ENCODE measurements at regions not wholly inside any gene's neighbourhood (a gene's known extent, or its start where the extent isn't known, plus 50 kb on each side); places are given as distances from the start of the nearest gene placed in this dataset.

DNA sequence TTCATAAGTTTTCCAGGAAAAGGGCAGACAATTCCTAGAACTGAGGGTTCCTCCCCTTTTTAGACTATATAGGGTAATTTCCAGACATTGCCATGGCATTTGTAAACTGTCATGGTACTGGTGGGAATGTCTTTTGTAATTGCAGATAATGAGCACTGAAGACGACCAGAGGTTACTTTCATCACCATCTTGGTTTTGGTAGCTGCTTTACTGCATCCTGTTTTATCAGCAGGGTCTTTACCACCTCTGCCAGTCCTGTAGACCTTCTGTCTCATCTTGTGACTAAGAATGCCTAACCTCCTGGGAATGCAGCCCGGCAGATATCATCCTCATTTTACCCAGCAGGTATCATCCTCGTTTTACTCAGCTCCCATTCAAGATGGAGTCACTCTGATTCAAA lies 583.9 kb upstream of the KLHL29 start:
- no peak for DNase-seq

DNA sequence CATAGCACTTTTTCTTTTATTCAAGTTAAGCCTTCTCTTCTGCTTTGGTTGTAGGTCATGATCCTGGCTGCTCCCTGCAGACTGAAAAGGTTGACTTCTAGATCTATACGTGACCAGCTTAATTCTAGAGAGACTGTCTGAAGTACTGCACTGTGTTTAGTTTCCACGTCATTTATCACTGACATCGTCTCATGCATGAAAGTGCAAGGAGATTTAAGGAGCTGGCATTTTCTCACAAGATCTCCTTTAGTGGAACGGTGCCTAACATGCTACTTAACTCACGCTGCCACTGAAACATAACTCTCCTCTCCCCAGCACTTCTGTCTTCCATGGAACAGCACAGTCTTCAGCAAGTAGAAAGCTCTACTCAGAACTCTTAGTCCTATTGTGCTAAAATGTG lies 583.0 kb upstream of the KLHL29 start:
- DNase-seq = no peak

DNA sequence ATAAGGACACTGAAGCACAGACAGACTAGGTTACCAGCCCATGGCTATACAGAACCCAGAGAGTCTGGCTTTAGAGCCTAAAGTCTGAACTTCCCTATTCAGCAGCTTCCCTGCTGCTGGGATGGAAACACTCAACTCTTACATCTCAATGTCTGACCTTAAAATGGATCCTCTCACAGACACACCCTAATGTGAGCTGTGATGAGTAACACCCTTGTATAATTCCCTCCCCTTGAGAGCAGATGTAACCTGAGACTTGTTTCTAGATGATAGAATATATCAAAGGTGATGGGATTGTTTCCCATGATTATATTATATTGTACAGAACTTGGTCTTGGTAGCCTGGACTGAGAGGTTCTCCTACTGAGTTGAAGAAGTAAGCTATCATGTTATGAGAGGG lies 577.1 kb upstream of the KLHL29 start:
- DNase-seq = no peak

DNA sequence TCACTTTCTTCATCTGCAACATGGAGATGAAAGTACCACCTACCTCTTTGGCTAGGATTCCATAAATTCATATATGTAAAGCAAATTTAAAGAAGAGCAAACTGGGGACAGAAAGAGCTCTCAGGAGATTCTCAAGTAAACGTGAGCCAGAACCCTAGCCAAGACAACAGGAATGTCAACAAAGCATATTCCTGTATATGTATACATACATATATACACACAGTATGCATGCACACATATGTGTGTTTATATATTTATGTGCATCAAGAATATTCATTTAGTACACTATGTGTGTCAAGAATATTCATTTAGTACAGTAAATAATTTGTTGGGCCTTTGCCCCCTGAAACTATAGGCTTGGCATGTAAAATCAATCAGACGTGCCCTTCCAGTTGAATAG lies 574.4 kb upstream of the KLHL29 start:
- no peak for DNase-seq

DNA sequence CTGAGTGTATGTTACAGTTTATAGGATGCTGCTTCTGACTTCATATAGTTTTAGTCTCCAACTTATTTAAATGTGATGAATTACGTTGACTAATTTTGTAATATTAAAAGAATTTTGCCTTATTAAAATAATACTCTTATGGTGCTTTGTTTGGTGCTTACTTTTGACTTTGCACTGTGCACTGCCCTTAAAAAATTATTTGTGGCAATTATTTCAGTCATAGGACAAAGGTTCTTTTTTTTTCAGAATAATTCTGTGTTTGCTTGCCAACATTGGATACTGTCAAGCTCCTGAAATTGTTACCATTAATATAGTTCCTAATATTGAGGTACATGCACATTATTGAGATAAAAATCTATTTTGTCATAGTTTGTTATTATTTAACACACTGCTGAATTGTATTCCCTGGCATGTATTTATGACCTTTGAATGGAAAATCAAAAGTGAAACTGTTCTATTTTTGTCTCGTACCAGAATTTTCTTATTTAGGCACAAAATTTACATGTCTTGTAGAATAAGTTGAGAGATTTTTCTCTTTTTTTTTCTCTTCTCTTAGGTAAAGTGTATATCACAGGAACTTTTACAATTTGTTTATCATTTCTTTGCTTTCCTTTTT lies 572.8 kb upstream of the KLHL29 start:
- no peak for DNase-seq

DNA sequence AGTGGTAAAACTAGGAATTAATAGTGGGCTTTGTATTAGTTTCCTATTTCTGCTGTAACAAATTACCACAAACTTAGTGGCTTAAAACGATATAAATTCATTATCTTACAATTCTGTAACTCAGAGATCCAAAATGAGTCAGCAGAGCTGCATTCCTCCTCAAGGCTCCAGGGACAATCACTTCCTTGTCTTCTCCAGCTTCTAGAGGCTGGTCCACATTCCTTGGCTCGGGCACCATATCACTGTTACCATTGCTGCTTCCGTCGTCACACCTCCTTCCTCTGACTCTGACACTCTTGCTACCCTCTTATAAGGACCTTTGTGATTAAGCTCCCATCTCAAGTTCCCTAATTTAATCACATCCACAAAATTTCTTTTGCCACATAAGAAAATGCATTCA lies 567.8 kb upstream of the KLHL29 start:
- no peak for DNase-seq

DNA sequence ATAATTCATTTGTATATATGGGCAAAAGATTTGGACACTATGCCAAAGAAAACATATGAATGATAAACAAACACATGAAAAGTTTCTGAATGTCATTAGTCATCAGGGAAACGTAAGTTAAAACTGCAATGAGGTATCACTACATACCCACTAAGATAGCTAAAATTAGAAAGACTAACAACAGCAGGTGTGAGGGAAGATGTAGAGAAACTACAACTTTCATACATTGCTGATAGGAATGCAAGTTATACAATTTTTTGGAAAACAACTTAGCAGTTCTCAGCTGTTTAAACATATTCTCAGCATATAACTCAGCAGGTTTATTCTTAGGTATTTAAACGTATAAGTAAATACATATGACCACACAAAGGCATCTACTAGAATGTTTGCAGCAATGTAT lies 563.5 kb upstream of the KLHL29 start:
- DNase-seq = no peak

DNA sequence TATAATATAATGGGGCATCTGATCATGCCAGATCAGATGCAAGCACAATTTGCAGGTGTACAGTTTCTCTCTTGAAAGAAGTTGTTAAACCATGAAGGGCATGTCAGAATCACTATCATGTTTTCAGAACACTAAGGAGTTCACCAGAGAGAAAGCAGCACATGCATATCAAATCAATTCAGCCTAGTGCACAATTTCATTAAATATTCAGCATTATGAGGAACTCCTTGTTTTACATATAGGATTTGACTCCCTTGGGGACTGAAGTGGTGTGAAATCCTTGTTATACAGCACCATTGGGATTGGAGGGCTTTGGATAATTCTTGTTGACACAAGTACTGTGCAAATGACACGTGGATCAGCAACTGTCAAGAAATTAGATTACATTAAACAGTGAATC lies 562.1 kb upstream of the KLHL29 start:
- no peak for DNase-seq

DNA sequence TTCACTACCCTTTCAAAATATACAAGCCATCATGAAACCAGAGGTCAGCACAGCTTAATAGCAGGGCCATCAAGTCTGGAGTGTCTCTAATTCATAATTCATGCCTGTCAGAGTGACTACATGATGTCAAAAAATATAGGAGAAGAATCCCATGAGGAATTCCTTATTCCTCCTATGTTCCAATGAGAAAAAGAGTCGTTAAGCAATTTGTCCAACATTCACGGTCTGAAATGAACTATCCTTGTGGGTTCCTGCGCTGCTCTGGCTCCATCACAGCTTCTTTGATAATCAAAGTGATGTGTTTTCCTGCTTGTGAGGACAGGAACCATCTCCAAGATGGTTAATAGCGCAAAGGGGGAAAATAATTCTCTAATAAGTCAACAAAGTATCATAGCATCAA lies 560.4 kb upstream of the KLHL29 start:
- DNase-seq = no peak

DNA sequence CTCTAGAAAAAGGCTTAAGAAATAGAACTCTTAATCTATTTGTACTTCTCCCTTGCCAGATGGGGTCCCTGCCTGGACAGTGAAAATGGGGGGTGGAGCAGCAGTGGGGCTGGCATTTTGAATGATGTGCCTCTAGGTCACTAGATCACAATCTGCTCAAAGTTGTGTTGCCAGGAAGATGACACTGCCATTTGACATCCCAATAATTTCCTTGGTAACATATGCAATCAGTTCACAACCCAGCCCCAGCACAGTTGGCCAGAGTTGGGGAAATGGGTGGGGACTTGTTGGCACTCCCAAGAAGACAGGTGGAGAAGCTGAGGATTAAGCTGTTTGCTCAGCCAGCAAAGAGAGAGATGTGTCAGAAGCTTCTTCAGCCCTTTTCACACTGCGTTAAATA lies 558.3 kb upstream of the KLHL29 start:
- no peak for DNase-seq

DNA sequence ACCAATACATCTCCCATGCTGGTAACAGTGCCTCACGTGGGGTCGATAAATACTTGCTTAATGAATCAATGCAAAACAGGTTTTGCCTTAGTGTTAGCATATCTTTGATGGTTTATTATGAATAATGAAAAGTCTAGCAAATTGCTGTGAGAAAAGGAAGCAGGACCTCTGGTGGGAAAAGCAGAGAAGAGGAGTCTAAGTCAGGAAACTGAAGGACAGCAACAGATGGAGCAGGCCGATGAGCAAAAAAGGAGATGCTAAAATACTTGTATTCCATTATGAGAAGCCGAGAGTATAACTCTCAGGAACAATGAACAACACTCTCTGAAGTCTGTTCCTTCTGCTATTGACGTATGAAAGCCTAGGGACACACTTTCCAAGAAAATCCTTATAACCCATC lies 555.2 kb upstream of the KLHL29 start:
- no peak for DNase-seq

DNA sequence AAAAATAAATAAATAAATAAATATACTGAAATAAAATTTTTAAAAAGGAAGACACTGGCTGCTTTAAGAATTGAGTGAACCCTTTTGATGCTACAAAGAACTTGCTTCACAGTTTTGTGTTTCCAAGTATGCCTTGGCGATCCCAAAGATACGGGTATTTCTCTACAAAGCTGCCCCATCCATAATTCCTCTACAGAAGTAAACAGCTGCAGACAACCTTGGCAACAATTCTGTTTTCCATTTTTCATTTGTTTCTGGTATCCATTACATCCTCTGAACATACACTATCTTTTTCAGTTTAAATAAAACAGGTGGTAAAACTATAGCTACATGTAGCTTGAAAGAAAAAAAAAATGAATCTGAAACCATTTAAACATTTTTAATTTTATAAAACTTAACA lies 552.8 kb upstream of the KLHL29 start:
- DNase-seq = no peak

DNA sequence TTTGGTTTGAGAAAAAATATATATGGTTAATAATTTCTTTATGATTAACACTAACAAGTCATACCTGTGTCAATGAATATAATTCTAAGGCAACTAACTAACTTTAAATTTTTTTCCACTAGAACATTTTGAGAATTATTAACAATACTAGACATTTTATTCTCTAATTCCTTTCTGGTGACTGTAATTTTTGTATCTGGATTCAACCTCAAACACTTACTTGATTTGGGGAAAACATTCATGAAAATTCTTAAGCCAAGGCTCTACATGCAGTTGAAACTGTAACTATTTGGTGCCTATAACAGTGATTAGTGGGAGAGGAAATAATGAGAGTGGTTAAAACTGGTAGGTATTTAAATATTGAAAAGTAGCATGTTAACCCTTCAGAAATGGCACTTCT lies 546.5 kb upstream of the KLHL29 start:
- no peak for DNase-seq

DNA sequence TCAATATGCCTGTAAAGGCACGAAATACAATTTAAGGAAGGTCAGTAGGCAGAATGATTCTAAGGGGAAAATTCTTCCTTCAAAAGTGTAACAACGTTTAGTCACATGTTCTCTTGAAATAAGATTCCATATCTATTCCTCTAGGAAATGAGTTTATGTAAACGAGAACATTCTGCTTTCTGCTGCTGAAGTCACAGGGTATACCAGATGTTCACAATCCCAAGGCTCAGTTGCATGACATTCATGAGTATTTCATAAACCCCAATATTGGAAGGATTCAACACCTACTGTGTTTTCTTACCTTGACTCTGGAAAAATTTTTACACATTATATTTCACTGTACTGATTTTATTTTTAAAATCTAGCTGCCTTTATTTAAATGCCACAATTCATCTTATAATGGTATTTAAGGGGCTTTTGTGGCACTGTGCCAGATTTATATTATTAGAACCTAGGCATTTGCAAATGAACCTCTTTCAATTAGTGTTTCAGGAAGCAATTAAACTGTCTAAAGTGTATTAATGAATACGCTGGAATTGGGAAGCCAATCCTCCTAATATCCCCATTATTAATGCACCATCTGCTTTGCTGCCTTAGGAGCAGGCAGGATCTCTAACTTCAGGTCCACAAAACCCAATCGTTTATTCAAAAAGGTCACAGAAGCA lies 542.6 kb upstream of the KLHL29 start:
- no peak for DNase-seq

DNA sequence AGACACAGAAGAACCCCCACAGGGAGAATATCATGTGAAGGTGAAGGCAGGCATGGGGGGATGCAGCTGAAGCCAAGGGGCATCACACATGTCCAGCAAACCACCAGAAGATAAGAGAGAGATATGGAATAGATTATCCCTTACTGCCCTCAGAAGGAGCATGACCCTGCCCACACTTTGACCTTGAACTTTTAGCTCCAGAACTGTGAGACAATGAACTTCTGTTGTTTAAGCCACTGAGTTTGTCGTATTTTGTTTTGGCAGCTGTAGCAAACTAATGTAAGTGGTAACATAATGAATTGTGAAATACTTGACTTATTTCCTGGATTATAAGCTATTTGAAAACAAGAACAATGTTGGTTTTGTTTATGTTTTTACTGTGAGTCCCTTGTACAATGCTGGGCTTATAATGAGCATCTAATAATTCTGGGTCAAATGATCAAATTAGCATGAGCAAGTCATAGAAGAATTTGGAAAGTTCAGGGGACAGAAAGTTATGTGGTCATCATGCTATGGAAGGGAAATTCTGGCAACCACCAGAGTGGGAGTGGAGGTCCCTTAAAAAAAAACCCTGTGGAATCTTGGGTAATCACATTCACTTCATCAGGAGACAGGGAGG lies 541.0 kb upstream of the KLHL29 start:
- DNase-seq = no peak

DNA sequence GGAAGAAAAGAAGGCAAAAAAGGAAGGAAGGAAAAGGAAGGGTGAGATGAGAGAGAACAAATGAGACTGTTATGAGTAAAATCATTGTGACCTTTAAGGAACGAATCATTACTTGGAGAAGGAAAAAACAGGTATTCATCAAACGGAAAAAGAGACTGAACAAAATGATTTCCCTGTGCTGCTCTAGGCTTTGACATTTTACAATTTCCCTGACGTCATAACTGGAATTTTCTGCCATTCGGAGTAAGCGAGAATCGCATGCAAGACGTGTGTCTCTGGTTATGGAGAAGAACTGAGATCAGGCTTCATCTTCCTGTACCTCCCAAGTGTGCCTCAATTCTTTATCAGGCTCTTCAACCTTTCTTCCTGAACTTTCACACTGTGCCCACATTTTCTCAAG lies 534.7 kb upstream of the KLHL29 start:
- no peak for DNase-seq

DNA sequence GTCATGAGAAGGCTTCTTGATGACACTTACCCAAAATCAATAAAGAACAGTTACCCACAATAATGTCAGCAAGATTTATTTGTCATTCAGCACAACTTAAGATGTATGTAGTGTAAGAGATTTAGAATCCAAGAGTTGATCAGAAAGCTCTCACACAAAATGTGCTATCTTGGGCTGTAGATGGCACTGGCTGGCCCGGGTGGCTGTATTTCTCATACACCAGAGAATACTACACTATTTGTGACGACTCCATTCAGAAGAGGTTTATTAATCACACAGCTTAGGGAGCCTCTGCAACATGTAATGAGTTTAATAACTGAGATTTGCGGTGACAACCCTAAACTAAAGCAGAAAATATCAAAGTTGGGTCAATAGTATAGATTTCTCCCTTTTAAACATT lies 530.4 kb upstream of the KLHL29 start:
- no peak for DNase-seq

DNA sequence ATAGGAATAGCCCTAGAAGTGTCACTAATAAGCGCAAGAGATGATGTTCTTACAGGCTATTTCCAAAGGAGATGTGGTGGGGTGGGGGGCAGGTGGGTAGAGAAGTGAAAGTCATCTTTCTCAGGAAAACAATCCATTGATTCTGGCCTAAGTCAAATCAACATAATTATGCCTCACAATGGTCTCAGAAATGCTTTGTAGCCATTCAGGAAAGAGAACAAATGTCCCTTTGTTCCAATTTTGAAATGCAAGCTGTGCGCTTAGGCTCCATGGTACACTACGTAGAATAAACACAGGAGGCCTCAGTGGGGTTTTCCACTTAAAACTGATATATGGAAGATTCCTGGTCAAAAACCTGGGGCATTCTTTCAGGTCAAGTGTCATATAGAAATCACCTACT lies 529.9 kb upstream of the KLHL29 start:
- no peak for DNase-seq

DNA sequence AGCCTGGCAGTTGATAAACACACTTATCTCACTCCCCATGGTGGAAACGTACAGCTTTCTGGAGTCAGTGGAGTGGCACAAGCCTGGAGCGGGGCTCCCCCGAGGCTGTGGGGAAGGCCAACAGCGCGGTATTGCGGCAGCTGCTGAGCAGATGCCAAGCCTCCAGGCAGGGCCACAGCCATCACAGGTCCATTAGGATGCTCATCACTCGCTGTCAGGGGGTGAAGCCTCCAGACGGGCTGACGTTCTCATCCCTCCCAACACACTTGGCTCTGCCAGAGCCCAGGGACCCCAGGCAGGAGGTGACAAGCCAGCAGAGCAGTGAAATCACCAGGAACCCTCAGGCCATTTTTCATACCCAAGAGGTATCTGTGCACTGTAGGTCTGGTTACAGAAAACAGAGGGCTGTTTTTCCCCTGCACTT lies 529.2 kb upstream of the KLHL29 start:
- no peak for DNase-seq

DNA sequence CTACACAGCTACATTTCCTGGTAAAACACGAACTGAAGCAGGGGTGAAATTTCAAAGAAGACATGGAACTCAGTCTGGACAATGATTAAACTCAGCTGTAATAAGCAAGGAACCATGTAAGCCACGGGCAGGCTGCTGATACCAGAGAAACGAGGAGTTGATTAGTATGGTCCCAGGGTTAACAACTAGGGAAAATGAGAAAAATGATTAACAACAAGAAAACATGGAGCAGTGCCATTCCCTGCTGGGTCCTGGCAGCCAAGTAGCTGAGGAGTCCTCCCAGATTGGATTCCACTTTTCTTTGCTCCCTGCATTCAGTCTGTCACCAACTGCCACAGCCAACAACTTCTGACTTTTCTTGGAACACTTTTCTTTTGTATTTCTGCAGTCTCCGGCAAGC lies 517.0 kb upstream of the KLHL29 start:
- no peak for DNase-seq

DNA sequence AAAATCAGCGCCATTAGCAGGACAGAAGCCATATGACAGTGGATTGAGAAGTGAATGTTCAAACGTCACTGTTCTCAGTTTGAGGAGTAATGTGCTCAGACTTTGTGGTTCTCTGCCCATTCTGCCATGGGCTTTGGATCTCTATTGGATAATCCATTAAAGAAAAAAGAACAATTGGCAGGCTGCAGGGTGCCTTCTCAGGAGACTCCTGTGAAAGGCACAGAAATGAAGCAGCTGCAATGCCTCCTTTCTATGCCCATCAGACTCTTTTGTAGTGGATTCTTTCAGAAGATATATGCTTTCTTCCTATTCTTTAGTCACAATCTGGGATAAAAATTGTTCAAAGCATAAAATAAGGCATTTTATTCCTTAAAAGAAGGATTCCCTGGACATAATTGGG lies 506.9 kb upstream of the KLHL29 start:
- no peak for DNase-seq

DNA sequence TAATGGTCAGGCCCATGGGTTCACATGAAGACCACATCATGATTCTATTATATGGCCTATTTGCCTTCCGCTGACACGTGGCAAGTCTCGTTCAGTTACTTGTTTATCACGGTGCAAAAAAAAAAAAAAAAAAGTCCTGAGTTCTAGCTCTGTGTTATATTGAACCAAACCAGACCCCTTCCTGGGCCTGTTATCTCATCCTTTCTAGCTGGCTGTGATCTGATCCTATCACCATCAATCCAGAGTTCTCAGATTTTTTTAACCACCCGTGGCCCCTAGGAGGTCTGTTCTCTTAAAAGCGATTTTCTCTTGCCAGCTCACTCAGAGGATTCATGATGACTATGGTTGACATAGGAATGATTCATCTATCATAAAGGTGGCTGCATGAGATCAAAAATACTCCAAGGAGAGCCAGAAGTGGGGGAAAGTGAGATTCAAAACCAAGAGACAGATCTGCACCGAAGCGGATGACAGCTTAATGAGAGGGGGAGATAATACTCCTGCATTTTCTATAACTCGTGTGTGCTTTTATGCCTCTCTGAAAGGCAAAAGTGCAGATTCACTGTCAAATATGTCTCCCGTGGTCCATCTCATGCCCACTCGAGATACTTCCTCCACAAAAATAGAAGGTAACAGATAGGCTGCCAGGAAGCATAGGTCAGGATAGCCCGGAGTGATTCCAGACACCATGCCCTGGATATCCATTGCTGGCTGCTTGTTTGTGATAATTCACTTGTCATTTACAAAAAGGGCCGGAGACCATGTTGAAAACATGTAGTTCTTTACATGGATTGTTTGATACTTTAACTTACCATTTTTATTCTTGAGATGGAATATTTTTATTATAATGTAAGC lies 505.7 kb upstream of the KLHL29 start:
- DNase-seq = no peak

DNA sequence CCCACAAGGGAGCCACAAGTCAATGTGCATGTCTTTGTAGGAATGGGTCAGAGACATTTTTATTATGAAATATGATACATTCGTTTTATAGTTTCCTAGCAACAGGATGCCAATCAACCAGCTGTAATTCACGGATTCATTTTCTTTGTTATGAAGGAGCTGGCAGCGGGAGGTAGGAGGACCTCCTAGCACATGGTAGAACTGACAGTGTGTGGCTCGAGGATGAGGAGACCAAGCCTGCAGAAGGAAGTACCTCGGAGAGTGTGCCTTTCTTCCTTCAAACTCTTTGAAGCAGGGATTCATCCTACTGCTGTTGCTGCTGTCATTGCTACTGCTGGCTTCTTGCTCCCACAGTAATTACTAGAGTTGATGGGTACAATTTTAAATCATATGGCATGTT lies 504.8 kb upstream of the KLHL29 start:
- DNase-seq = no peak

DNA sequence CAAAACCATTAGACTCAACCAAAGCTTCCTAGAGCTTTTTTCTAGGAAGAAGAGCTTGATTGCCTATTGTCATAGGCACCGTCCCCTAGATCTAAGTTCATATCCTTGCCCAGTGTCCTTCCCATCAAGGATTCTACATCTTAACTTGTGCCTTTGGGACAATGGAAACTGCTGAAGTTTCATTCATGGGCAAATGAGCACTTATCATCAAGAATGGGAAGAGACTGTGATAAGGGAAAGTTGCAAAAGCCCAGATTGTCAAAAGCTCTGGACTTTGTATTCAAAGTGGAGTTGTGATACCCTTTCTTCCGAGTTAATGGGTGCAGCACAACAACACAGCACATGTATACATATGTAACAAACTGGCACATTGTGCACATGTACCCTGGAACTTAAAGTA lies 503.0 kb upstream of the KLHL29 start:
- no peak for DNase-seq
